Adrenal gland (tissue), 5 donors: ENCODE measurements at regions not wholly inside any gene's neighbourhood (a gene's known extent, or its start where the extent isn't known, plus 50 kb on each side); places are given as distances from the start of the nearest gene placed in this dataset.

ENCODE experiments used
- CTCF ChIP-seq, 6 experiments: fragments of 450-650 bp in 4 of 6; fragments of 200-600 bp in 2 of 6; sonication (generic) in 1 of 6; IDR thresholded peaks; 1 replicate in 5 of 6; 2 replicates in 1 of 6; pipeline versions ENCODE4 v1.5.1 to v1.8.0; 2016 to 2021; ENCODE audit warnings: antibody characterized with exemption in 6 of 6, mild to moderate bottlenecking in 2 of 6, moderate library complexity in 1 of 6
- POLR2A ChIP-seq, 2 donors: fragments of 450-650 bp; IDR thresholded peaks; one replicate each; pipeline ENCODE4 v1.6.1; 2017; ENCODE audit warnings: antibody characterized with exemption in 2 of 2, mild to moderate bottlenecking in 2 of 2, moderate library complexity in 1 of 2
- donor health status: DM: no; HTN: no; CAD: no.

GRCh38 chr2:107648781-107649404, 177.8 kb upstream of the RGPD4 start:
- TF ChIP-seq POLR2A (IDR thresholded peaks at IDR 0.05) (no peak), CTCF (IDR thresholded peaks at IDR 0.05) (no peak)
